B cell (primary cell): ENCODE measurements at regions not wholly inside any gene's neighbourhood (a gene's known extent, or its start where the extent isn't known, plus 50 kb on each side); places are given as distances from the start of the nearest gene placed in this dataset.

ENCODE experiments used
- ATAC-seq: fragments of 200-7000 bp; cut with Tn5 transposase; one replicate; pipeline ENCODE4 v1.10.0; 2021; ENCODE audit warnings: low read depth, mild to moderate bottlenecking, moderate number of reproducible peaks, moderate library complexity
- CTCF ChIA-PET: fragments of 350-600 bp; sonication (Branson Sonifier 250); formaldehyde crosslinking; loops from one replicate; lab custom pipeline; 2021; ENCODE audit warnings: antibody characterized with exemption, inconsistent platforms; lab: Charles Lee
- POLR2A ChIA-PET: fragments of 350-600 bp; sonication (Branson Sonifier 250); formaldehyde crosslinking; loops from one replicate; lab custom pipeline; 2021; ENCODE audit warnings: antibody characterized with exemption; lab: Charles Lee
- DNase-seq: peaks from one replicate; pipeline ENCODE4 v3.0.0; 2013
- H2AFZ ChIP-seq: 2 replicates; pipeline ENCODE4 v1.6.1; 2012; ENCODE audit warnings: mild to moderate bottlenecking, low read depth, low read length; ENCODE audit not compliant: insufficient read depth, poor library complexity, severe bottlenecking
- H3K27ac ChIP-seq, 2 donors: 1 replicate in 1 of 2; 2 replicates in 1 of 2; pipeline ENCODE4 v1.5.1; 2012 to 2013; ENCODE audit warnings: low read length in 2 of 2, mild to moderate bottlenecking in 2 of 2, moderate library complexity in 1 of 2
- H3K27me3 ChIP-seq, 4 experiments: fragments of 200-600 bp in 1 of 4; sonication (generic) in 1 of 4; replicated peaks in 1 of 4; 1 replicate in 2 of 4; 2 replicates in 2 of 4; pipeline versions ENCODE4 v1.6.1 to v1.7.0; 2013 to 2016; ENCODE audit warnings: low read length in 3 of 4, mild to moderate bottlenecking in 2 of 4, mixed read lengths in 1 of 4, moderate library complexity in 1 of 4; ENCODE audit not compliant: insufficient read depth in 4 of 4, control insufficient read depth in 3 of 4; ENCODE audit errors: control extremely low read depth in 1 of 4
- H3K36me3 ChIP-seq, 2 experiments: replicated peaks in 1 of 2; 1 replicate in 1 of 2; 2 replicates in 1 of 2; pipeline versions ENCODE4 v1.6.1 to v1.7.1; 2013; ENCODE audit warnings: low read length in 1 of 2; ENCODE audit not compliant: insufficient read depth in 2 of 2, control insufficient read depth in 1 of 2; ENCODE audit errors: control extremely low read depth in 1 of 2, extremely low read depth in 1 of 2
- H3K4me1 ChIP-seq, 2 donors: fragments of 200-600 bp in 1 of 2; sonication (generic) in 1 of 2; 1 replicate in 1 of 2; 2 replicates in 1 of 2; pipeline versions ENCODE4 v1.5.1 to v1.6.1; 2013 to 2017; ENCODE audit warnings: low read length in 2 of 2; ENCODE audit not compliant: control insufficient read depth in 2 of 2, insufficient read depth in 2 of 2
- H3K4me2 ChIP-seq: replicated peaks from 2 replicates; pipeline ENCODE3; 2012; ENCODE audit warnings: mild to moderate bottlenecking, low read depth, low read length; ENCODE audit not compliant: poor library complexity, severe bottlenecking
- H3K4me3 ChIP-seq, 5 experiments: fragments of 200-600 bp in 1 of 5; sonication (generic) in 1 of 5; 1 replicate in 3 of 5; 2 replicates in 2 of 5; pipeline versions ENCODE4 v1.5.1 to v1.7.0; 2011 to 2016; ENCODE audit warnings: low read length in 4 of 5, mild to moderate bottlenecking in 4 of 5, low read depth in 2 of 5, control low read depth in 1 of 5, moderate library complexity in 1 of 5; ENCODE audit not compliant: insufficient read depth in 1 of 5; ENCODE audit errors: control extremely low read depth in 1 of 5, extremely low read depth in 1 of 5
- H3K79me2 ChIP-seq: fragments of 200-600 bp; sonication (generic); one replicate; pipeline ENCODE4 v1.6.0; 2016; ENCODE audit warnings: low read length; ENCODE audit not compliant: control insufficient read depth, insufficient read depth
- H3K9ac ChIP-seq: fragments of 200-600 bp; sonication (generic); 2 replicates; pipeline ENCODE4 v1.6.1; 2017; ENCODE audit warnings: mild to moderate bottlenecking, low read length, moderate library complexity
- H3K9me3 ChIP-seq, 3 donors: one replicate each; pipeline versions ENCODE4 v1.6.1 to v1.7.1; 2013; ENCODE audit warnings: low read length in 2 of 3; ENCODE audit not compliant: control insufficient read depth in 2 of 3, insufficient read depth in 1 of 3; ENCODE audit errors: control extremely low read depth in 1 of 3
- H4K20me1 ChIP-seq: 2 replicates; pipeline ENCODE4 v1.6.0; 2012; ENCODE audit warnings: mild to moderate bottlenecking, low read length; ENCODE audit not compliant: insufficient read depth, control insufficient read depth, poor library complexity, severe bottlenecking
- H3K27ac Mint-ChIP-seq: one replicate; pipeline ENCODE4 v1.8.0; 2021; ENCODE audit warnings: mixed read lengths
- H3K27me3 Mint-ChIP-seq: one replicate; pipeline ENCODE4 v1.8.0; 2021; ENCODE audit warnings: mixed read lengths
- H3K4me1 Mint-ChIP-seq: one replicate; pipeline ENCODE4 v1.8.0; 2021; ENCODE audit warnings: mixed read lengths
- H3K4me3 Mint-ChIP-seq: one replicate; pipeline ENCODE4 v1.8.0; 2021; ENCODE audit warnings: mixed read lengths
- H3K9me3 Mint-ChIP-seq: one replicate; pipeline ENCODE4 v1.8.0; 2022; ENCODE audit warnings: mixed read lengths; ENCODE audit not compliant: insufficient read depth
- CTCF ChIP-seq: fragments of 200-600 bp; IDR thresholded peaks from one replicate; pipeline ENCODE4 v1.8.0; 2022; ENCODE audit warnings: antibody characterized with exemption, mild to moderate bottlenecking
- EZH2 ChIP-seq: IDR thresholded peaks from 2 replicates; pipeline ENCODE4 v1.6.1; 2012; ENCODE audit warnings: borderline replicate concordance, low read depth, mild to moderate bottlenecking, moderate library complexity, low read length; ENCODE audit not compliant: insufficient read depth, poor library complexity, severe bottlenecking
- WGBS: methylation state at CpG from one replicate; pipeline ENCODE4 v1.1.5; 2013; ENCODE audit warnings: missing lambda C conversion rate; ENCODE audit not compliant: insufficient coverage; 5-methylcytosine and 5-hydroxymethylcytosine counted together
- intact Hi-C: fragments of 100-400 bp; cut with micrococcal nuclease; formaldehyde crosslinking; loops from one replicate; pipeline ENCODE4 v1.10.0; 2022

- POLR2A ChIA-PET, result no interaction called here
- H3K27me3 ChIP-seq, result no peaks in the 10 kb centered on the region
- H3K4me2 ChIP-seq, result no peak overlapping the region
- no peaks in the 10 kb centered on the region for H3K4me1 ChIP-seq
- no peak overlapping the region for H3K9ac ChIP-seq
- Mint-ChIP-seq H3K4me1 (no peaks in the 10 kb centered on the region), H3K4me3 (no peak overlapping the region), H3K9me3 (no peaks in the 10 kb centered on the region), H3K27ac (no peak overlapping the region), H3K27me3 (peaks cover 3% of the 10 kb centered on the region)
- intact Hi-C loops, result no loop called here
- TF ChIP-seq CTCF, result no peak
- TF ChIP-seq EZH2, result no peak
- H3K36me3 ChIP-seq, result no peaks in the 10 kb centered on the region
- CTCF ChIA-PET, result no interaction called here
- H4K20me1 ChIP-seq, result no peaks in the 10 kb centered on the region
- H3K27ac ChIP-seq, result no peak overlapping the region
- H3K4me3 ChIP-seq, result no peak overlapping the region
- no peaks in the 10 kb centered on the region for H3K9me3 ChIP-seq
- H2AFZ ChIP-seq, result no peak overlapping the region
- no peaks in the 10 kb centered on the region for H3K79me2 ChIP-seq
- no peak for DNase-seq
- ATAC-seq, result no peak
These were observed 181.3 kb downstream of the IBTK start for GRCh38 chr6:82066196-82066595.

GRCh38 chr6:82063574-82063973, 184.0 kb downstream of the IBTK start:
- H3K4me1 Mint-ChIP-seq, result no peaks in the 10 kb centered on the region
- H3K27me3 ChIP-seq, result no peaks in the 10 kb centered on the region
- no peak overlapping the region for H3K4me2 ChIP-seq
- H2AFZ ChIP-seq, result no peak overlapping the region
- no peak overlapping the region for H3K4me3 Mint-ChIP-seq
- no peak overlapping the region for H3K9ac ChIP-seq
- no peak for TF ChIP-seq CTCF
- TF ChIP-seq EZH2, result no peak
- whole genome bisulfite sequencing, result no CpG with 5 or more reads among the region's 3 CpGs
- no peak overlapping the region for H3K4me3 ChIP-seq
- no peaks in the 10 kb centered on the region for H3K36me3 ChIP-seq
- H3K9me3 ChIP-seq, result no peaks in the 10 kb centered on the region
- no peak for ATAC-seq
- POLR2A ChIA-PET, result no interaction called here
- no peaks in the 10 kb centered on the region for H3K4me1 ChIP-seq
- CTCF ChIA-PET, result no interaction called here
- no peaks in the 10 kb centered on the region for H3K79me2 ChIP-seq
- no peaks in the 10 kb centered on the region for H4K20me1 ChIP-seq
- no peaks in the 10 kb centered on the region for H3K9me3 Mint-ChIP-seq
- H3K27ac Mint-ChIP-seq, result no peak overlapping the region
- peaks cover 3% of the 10 kb centered on the region for H3K27me3 Mint-ChIP-seq
- no peak overlapping the region for H3K27ac ChIP-seq
- intact Hi-C loops, result no loop called here
- no peak for DNase-seq
